Brain microvascular endothelial cell (primary cell): ENCODE measurements at regions not wholly inside any gene's neighbourhood (a gene's known extent, or its start where the extent isn't known, plus 50 kb on each side); places are given as distances from the start of the nearest gene placed in this dataset.

Source experiments
- DNase-seq: peaks from one replicate; pipeline ENCODE4 v3.0.0-alpha.2; 2020
- H3K27ac ChIP-seq: fragments of 250-450 bp; sonication (Bioruptor Pico); 2 replicates; pipeline ENCODE4 v1.5.1; 2020; ENCODE audit warnings: mild to moderate bottlenecking, moderate library complexity
- H3K27me3 ChIP-seq: fragments of 250-450 bp; sonication (Bioruptor Pico); replicated peaks from 2 replicates; pipeline ENCODE4 v1.5.1; 2020; ENCODE audit warnings: mild to moderate bottlenecking
- H3K36me3 ChIP-seq: fragments of 250-450 bp; sonication (Bioruptor Pico); replicated peaks from 2 replicates; pipeline ENCODE4 v1.5.1; 2020; ENCODE audit warnings: mild to moderate bottlenecking
- H3K4me3 ChIP-seq: 2 replicates; pipeline ENCODE4 v1.5.1; 2011; ENCODE audit warnings: low read depth, mild to moderate bottlenecking, control low read depth, low read length, moderate library complexity
- CTCF ChIP-seq: IDR thresholded peaks from 2 replicates; pipeline ENCODE4 v1.5.1; 2011; ENCODE audit warnings: low read depth, mild to moderate bottlenecking, moderate library complexity, low read length, control low read depth, inconsistent platforms; ENCODE audit errors: missing control alignments
- in situ Hi-C: cut with HindIII; loops from 2 replicates; pipeline ENCODE4 v1.10.0; 2017; ENCODE audit warnings: low sequenced_read_pairs, low pct_ligation_motif_present

GRCh38 chr1:98035602-98036002 is 114.8 kb upstream of the DPYD start:
- no peak for DNase-seq
- in situ Hi-C loops = no loop called here
- Histone ChIP-seq H3K27me3 (no peaks in the 10 kb centered on the region), H3K36me3 (no peaks in the 10 kb centered on the region), H3K27ac (no peak overlapping the region), H3K4me3 (no peak overlapping the region)
- TF ChIP-seq CTCF = no peak

GRCh38 chr1:98034505-98034904 is 113.7 kb upstream of the DPYD start:
- DNase-seq = no peak
- in situ Hi-C loops = no loop called here
- H3K36me3 ChIP-seq = no peaks in the 10 kb centered on the region
- no peak for TF ChIP-seq CTCF
- no peaks in the 10 kb centered on the region for H3K27me3 ChIP-seq
- no peak overlapping the region for H3K4me3 ChIP-seq
- no peak overlapping the region for H3K27ac ChIP-seq

GRCh38 chr1:98032958-98033357 is 112.1 kb upstream of the DPYD start:
- in situ Hi-C loops = no loop called here
- no peak overlapping the region for H3K4me3 ChIP-seq
- H3K36me3 ChIP-seq = no peaks in the 10 kb centered on the region
- no peaks in the 10 kb centered on the region for H3K27me3 ChIP-seq
- DNase-seq = no peak
- no peak for TF ChIP-seq CTCF
- no peak overlapping the region for H3K27ac ChIP-seq

GRCh38 chr1:98030976-98031375 is 110.1 kb upstream of the DPYD start:
- in situ Hi-C loops = no loop called here
- no peak overlapping the region for H3K4me3 ChIP-seq
- TF ChIP-seq CTCF = no peak
- no peak for DNase-seq
- peak overlapping the region; percentile 73 for H3K27ac ChIP-seq
- no peaks in the 10 kb centered on the region for H3K36me3 ChIP-seq
- H3K27me3 ChIP-seq = no peaks in the 10 kb centered on the region

GRCh38 chr1:98030483-98030882 is 109.6 kb upstream of the DPYD start:
- TF ChIP-seq CTCF = no peak
- in situ Hi-C loops = no loop called here
- H3K27ac ChIP-seq = peak overlapping the region; percentile 73
- H3K36me3 ChIP-seq = no peaks in the 10 kb centered on the region
- H3K4me3 ChIP-seq = no peak overlapping the region
- H3K27me3 ChIP-seq = no peaks in the 10 kb centered on the region
- DNase-seq = no peak

- Histone ChIP-seq H3K27ac (peak overlapping the region; percentile 18), H3K4me3 (no peak overlapping the region), H3K36me3 (no peaks in the 10 kb centered on the region), H3K27me3 (no peaks in the 10 kb centered on the region)
- no peak for DNase-seq
- in situ Hi-C loops = no loop called here
- TF ChIP-seq CTCF = no peak
Observed at GRCh38 chr1:98028800-98029199, 108.0 kb upstream of the DPYD start.
